DND-41 (cell line): ENCODE measurements at regions not wholly inside any gene's neighbourhood (a gene's known extent, or its start where the extent isn't known, plus 50 kb on each side); places are given as distances from the start of the nearest gene placed in this dataset.

Experiments
- ATAC-seq: fragments of 200-7000 bp; cut with Tn5 transposase; 3 replicates; pipeline ENCODE4 v1.9.1; 2021; ENCODE audit warnings: low read depth; ENCODE audit not compliant: insufficient read depth
- DNase-seq: peaks from one replicate; pipeline ENCODE4 v3.0.0-alpha.2; 2020
- H2AFZ ChIP-seq: 2 replicates; pipeline ENCODE4 v1.6.0; 2012; ENCODE audit warnings: low read depth, low read length
- H3K27ac ChIP-seq: 2 replicates; pipeline ENCODE4 v1.5.1; 2012; ENCODE audit warnings: low read length, inconsistent platforms
- H3K27me3 ChIP-seq: fragments of 200-600 bp; sonication (generic); 2 replicates; pipeline ENCODE4 v1.6.0; 2012; ENCODE audit warnings: low read length, mild to moderate bottlenecking, inconsistent platforms; ENCODE audit not compliant: insufficient read depth, poor library complexity
- H3K36me3 ChIP-seq: 2 replicates; pipeline ENCODE4 v1.5.1; 2012; ENCODE audit warnings: low read length, inconsistent platforms; ENCODE audit not compliant: insufficient read depth
- H3K4me1 ChIP-seq: 2 replicates; pipeline ENCODE4 v1.5.1; 2012; ENCODE audit warnings: mild to moderate bottlenecking, low read length; ENCODE audit not compliant: insufficient read depth
- H3K4me2 ChIP-seq: 2 replicates; pipeline ENCODE4 v1.6.0; 2012; ENCODE audit warnings: mild to moderate bottlenecking, moderate library complexity, low read length, inconsistent platforms; ENCODE audit not compliant: insufficient read depth
- H3K4me3 ChIP-seq, 2 experiments: fragments of 200-600 bp in 1 of 2; shearing (Covaris generic) in 1 of 2; 2 replicates each; pipeline ENCODE4 v1.5.1; 2012 to 2016; ENCODE audit warnings: inconsistent platforms in 2 of 2, low read length in 2 of 2, mild to moderate bottlenecking in 2 of 2, low read depth in 1 of 2, moderate library complexity in 1 of 2
- H3K79me2 ChIP-seq: 2 replicates; pipeline ENCODE4 v1.6.0; 2012; ENCODE audit warnings: low read length, inconsistent platforms; ENCODE audit not compliant: insufficient read depth
- H3K9ac ChIP-seq: 2 replicates; pipeline ENCODE4 v1.6.0; 2012; ENCODE audit warnings: low read depth, mild to moderate bottlenecking, inconsistent platforms, low read length, moderate library complexity
- H3K9me3 ChIP-seq: 2 replicates; pipeline ENCODE4 v1.5.1; 2012; ENCODE audit warnings: low read length, moderate library complexity, mild to moderate bottlenecking, inconsistent platforms; ENCODE audit not compliant: insufficient read depth, severe bottlenecking
- H4K20me1 ChIP-seq: 2 replicates; pipeline ENCODE4 v1.6.0; 2012; ENCODE audit warnings: low read length; ENCODE audit not compliant: insufficient read depth
- EZH2 ChIP-seq: IDR thresholded peaks from 3 replicates; pipeline ENCODE4 v1.6.1; 2012; ENCODE audit warnings: borderline replicate concordance, low read depth, mild to moderate bottlenecking, moderate library complexity, low read length, inconsistent platforms; ENCODE audit not compliant: severe bottlenecking
- TF ChIP-seq, protein P1 (sequence below): IDR thresholded peaks from 2 replicates; pipeline ENCODE4 v1.5.1; 2012; ENCODE audit warnings: borderline replicate concordance, low read length, moderate library complexity, mild to moderate bottlenecking; ENCODE audit not compliant: poor library complexity, severe bottlenecking; ENCODE audit errors: extremely low read depth

- Histone ChIP-seq H3K4me1 (no peaks in the 10 kb centered on the region), H3K27ac (no peak overlapping the region), H3K4me2 (no peak overlapping the region), H3K27me3 (no peaks in the 10 kb centered on the region), H3K79me2 (no peaks in the 10 kb centered on the region), H3K36me3 (no peaks in the 10 kb centered on the region), H3K9me3 (no peaks in the 10 kb centered on the region), H4K20me1 (no peaks in the 10 kb centered on the region), H3K4me3 (no peak overlapping the region), H2AFZ (no peak overlapping the region), H3K9ac (no peak overlapping the region)
- TF ChIP-seq, protein P1, sequence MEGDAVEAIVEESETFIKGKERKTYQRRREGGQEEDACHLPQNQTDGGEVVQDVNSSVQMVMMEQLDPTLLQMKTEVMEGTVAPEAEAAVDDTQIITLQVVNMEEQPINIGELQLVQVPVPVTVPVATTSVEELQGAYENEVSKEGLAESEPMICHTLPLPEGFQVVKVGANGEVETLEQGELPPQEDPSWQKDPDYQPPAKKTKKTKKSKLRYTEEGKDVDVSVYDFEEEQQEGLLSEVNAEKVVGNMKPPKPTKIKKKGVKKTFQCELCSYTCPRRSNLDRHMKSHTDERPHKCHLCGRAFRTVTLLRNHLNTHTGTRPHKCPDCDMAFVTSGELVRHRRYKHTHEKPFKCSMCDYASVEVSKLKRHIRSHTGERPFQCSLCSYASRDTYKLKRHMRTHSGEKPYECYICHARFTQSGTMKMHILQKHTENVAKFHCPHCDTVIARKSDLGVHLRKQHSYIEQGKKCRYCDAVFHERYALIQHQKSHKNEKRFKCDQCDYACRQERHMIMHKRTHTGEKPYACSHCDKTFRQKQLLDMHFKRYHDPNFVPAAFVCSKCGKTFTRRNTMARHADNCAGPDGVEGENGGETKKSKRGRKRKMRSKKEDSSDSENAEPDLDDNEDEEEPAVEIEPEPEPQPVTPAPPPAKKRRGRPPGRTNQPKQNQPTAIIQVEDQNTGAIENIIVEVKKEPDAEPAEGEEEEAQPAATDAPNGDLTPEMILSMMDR, result no peak
- TF ChIP-seq EZH2, result no peak
- DNase-seq (no peak), ATAC-seq (no peak)
Measured at GRCh38 chr16:51239196-51239595, 88.1 kb upstream of the SALL1 start.

GRCh38 chr16:51237861-51238378, 86.8 kb upstream of the SALL1 start:
- no peaks in the 10 kb centered on the region for H3K27me3 ChIP-seq
- H3K27ac ChIP-seq, result no peak overlapping the region
- no peak overlapping the region for H3K4me2 ChIP-seq
- TF ChIP-seq, protein P1, result no peak
- no peak for TF ChIP-seq EZH2
- no peak overlapping the region for H3K9ac ChIP-seq
- H3K79me2 ChIP-seq, result no peaks in the 10 kb centered on the region
- H3K9me3 ChIP-seq, result no peaks in the 10 kb centered on the region
- no peak for DNase-seq
- ATAC-seq, result no peak
- no peak overlapping the region for H2AFZ ChIP-seq
- no peaks in the 10 kb centered on the region for H3K36me3 ChIP-seq
- no peaks in the 10 kb centered on the region for H4K20me1 ChIP-seq
- no peaks in the 10 kb centered on the region for H3K4me1 ChIP-seq
- H3K4me3 ChIP-seq, result no peak overlapping the region

GRCh38 chr16:51237207-51237606, 86.1 kb upstream of the SALL1 start:
- H3K9ac ChIP-seq, result no peak overlapping the region
- TF ChIP-seq, protein P1, result no peak
- TF ChIP-seq EZH2, result no peak
- no peaks in the 10 kb centered on the region for H3K9me3 ChIP-seq
- no peaks in the 10 kb centered on the region for H3K27me3 ChIP-seq
- no peaks in the 10 kb centered on the region for H4K20me1 ChIP-seq
- ATAC-seq (no peak), DNase-seq (no peak)
- H3K27ac ChIP-seq, result no peak overlapping the region
- H3K79me2 ChIP-seq, result no peaks in the 10 kb centered on the region
- no peak overlapping the region for H3K4me2 ChIP-seq
- no peaks in the 10 kb centered on the region for H3K36me3 ChIP-seq
- H3K4me1 ChIP-seq, result no peaks in the 10 kb centered on the region
- H3K4me3 ChIP-seq, result no peak overlapping the region
- no peak overlapping the region for H2AFZ ChIP-seq

- Histone ChIP-seq H3K4me2 (no peak overlapping the region), H3K27me3 (no peaks in the 10 kb centered on the region), H2AFZ (no peak overlapping the region), H4K20me1 (no peaks in the 10 kb centered on the region), H3K36me3 (no peaks in the 10 kb centered on the region), H3K27ac (no peak overlapping the region), H3K4me1 (no peaks in the 10 kb centered on the region), H3K4me3 (no peak overlapping the region), H3K79me2 (no peaks in the 10 kb centered on the region), H3K9ac (no peak overlapping the region), H3K9me3 (no peaks in the 10 kb centered on the region)
- TF ChIP-seq, protein P1, result no peak
- no peak for TF ChIP-seq EZH2
- DNase-seq (no peak), ATAC-seq (no peak)
Measured at GRCh38 chr16:51236583-51236982, 85.5 kb upstream of the SALL1 start.
